Parathyroid adenoma (tissue), 2 donors: ENCODE measurements at regions not wholly inside any gene's neighbourhood (a gene's known extent, or its start where the extent isn't known, plus 50 kb on each side); places are given as distances from the start of the nearest gene placed in this dataset.

ENCODE experiments used
- H2AFZ ChIP-seq: fragments of 300-600 bp; sonication (generic); one replicate; pipeline ENCODE4 v1.7.0; 2017; ENCODE audit warnings: antibody characterized with exemption, mild to moderate bottlenecking
- H3K27ac ChIP-seq: fragments of 300-600 bp; sonication (generic); one replicate; pipeline ENCODE4 v1.7.0; 2017
- H3K27me3 ChIP-seq: fragments of 300-600 bp; sonication (generic); one replicate; pipeline ENCODE4 v1.7.0; 2017; ENCODE audit warnings: low read length; ENCODE audit not compliant: control insufficient read depth, insufficient read depth
- H3K36me3 ChIP-seq: fragments of 300-600 bp; sonication (generic); one replicate; pipeline ENCODE4 v1.7.0; 2017; ENCODE audit warnings: low read length; ENCODE audit not compliant: control insufficient read depth, insufficient read depth
- H3K4me1 ChIP-seq: fragments of 300-600 bp; sonication (generic); one replicate; pipeline ENCODE4 v1.7.0; 2017; ENCODE audit warnings: control low read depth
- H3K4me2 ChIP-seq: fragments of 300-600 bp; sonication (generic); one replicate; pipeline ENCODE4 v1.7.0; 2017; ENCODE audit warnings: low read length
- H3K4me3 ChIP-seq: fragments of 300-600 bp; sonication (generic); one replicate; pipeline ENCODE4 v1.7.0; 2017; ENCODE audit warnings: low read depth, low read length
- H3K79me2 ChIP-seq: fragments of 300-600 bp; sonication (generic); one replicate; pipeline ENCODE4 v1.7.0; 2017; ENCODE audit warnings: control low read depth
- H3K9ac ChIP-seq: fragments of 300-600 bp; sonication (generic); one replicate; pipeline ENCODE4 v1.7.0; 2017; ENCODE audit warnings: mild to moderate bottlenecking
- H3K9me3 ChIP-seq: fragments of 300-600 bp; sonication (generic); one replicate; pipeline ENCODE4 v1.7.0; 2017; ENCODE audit warnings: low read length; ENCODE audit not compliant: control insufficient read depth
- TF ChIP-seq, protein P1 (sequence below): fragments of 300-600 bp; sonication (generic); IDR thresholded peaks from one replicate; pipeline ENCODE4 v1.7.0; 2017; ENCODE audit warnings: antibody characterized with exemption, mild to moderate bottlenecking
- donor health status: primary hyperparathyroidism.

DNA sequence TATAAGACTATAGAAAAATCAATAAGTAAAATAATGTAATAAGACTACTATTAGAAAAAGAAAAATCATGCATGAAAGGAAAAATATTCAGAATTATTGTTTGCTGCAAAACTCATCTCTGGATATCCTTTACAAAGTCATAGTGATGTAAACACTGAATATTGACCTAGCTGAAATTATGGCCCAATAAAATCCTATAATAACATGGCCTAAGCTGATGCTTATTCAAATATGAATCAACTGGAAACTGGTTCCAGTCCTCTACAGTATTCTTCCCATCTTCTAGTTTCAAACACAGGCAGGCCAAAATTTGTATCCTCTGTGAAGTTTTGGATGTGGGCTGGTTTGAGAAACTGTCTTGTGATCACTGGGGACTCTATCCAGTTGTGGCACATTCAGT lies 134.5 kb downstream of the CNTN3 start:
- Histone ChIP-seq H2AFZ (no peak overlapping the region), H3K4me1 (no peaks in the 10 kb centered on the region), H3K9me3 (no peaks in the 10 kb centered on the region), H3K4me3 (no peak overlapping the region), H3K9ac (no peak overlapping the region), H3K4me2 (no peak overlapping the region), H3K27me3 (no peaks in the 10 kb centered on the region), H3K27ac (no peak overlapping the region), H3K79me2 (no peaks in the 10 kb centered on the region), H3K36me3 (no peaks in the 10 kb centered on the region)
- TF ChIP-seq, protein P1, sequence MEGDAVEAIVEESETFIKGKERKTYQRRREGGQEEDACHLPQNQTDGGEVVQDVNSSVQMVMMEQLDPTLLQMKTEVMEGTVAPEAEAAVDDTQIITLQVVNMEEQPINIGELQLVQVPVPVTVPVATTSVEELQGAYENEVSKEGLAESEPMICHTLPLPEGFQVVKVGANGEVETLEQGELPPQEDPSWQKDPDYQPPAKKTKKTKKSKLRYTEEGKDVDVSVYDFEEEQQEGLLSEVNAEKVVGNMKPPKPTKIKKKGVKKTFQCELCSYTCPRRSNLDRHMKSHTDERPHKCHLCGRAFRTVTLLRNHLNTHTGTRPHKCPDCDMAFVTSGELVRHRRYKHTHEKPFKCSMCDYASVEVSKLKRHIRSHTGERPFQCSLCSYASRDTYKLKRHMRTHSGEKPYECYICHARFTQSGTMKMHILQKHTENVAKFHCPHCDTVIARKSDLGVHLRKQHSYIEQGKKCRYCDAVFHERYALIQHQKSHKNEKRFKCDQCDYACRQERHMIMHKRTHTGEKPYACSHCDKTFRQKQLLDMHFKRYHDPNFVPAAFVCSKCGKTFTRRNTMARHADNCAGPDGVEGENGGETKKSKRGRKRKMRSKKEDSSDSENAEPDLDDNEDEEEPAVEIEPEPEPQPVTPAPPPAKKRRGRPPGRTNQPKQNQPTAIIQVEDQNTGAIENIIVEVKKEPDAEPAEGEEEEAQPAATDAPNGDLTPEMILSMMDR, result no peak

DNA sequence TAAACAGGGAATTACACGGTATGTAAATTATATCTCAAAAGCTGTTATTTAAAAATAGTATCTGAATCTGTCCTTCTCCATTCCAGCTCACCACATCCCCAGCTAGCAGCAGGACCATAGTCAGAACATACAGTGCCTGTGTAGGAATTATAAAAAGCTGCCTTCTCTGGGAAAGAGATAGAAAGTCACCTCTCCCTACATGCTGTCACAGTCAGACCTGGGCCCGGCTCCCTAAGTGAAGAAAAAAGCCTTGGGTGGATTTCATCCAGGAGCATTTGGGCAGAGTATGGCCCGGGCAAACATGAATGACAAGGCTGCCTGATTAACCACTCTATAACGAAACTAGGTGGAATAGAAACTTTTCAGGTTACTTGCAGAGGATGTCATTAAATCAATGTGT lies 144.1 kb downstream of the CNTN3 start:
- no peak overlapping the region for H3K4me3 ChIP-seq
- H3K36me3 ChIP-seq, result no peaks in the 10 kb centered on the region
- H3K4me2 ChIP-seq, result no peak overlapping the region
- no peak overlapping the region for H3K9ac ChIP-seq
- H3K4me1 ChIP-seq, result no peaks in the 10 kb centered on the region
- no peak overlapping the region for H2AFZ ChIP-seq
- no peaks in the 10 kb centered on the region for H3K79me2 ChIP-seq
- TF ChIP-seq, protein P1, result no peak
- H3K27me3 ChIP-seq, result no peaks in the 10 kb centered on the region
- H3K27ac ChIP-seq, result no peak overlapping the region
- H3K9me3 ChIP-seq, result no peaks in the 10 kb centered on the region

DNA sequence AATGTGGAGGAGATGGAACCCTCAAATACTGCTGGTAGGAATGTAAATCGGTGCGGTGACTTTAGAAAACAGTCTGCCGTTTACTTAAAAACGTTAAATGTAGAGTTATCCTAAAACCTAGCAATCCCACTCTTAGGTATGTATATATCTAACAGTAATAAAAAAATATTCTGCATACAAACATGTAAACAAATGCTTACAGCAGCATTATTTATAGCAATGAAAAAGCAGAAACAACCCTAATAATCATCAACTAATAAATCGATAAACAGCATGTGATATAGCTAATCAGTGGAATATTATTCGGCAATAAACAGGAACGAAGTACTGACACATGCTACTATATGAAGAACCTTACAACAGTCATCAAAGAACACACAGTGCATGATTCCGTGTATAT lies 144.7 kb downstream of the CNTN3 start:
- no peak overlapping the region for H3K27ac ChIP-seq
- no peaks in the 10 kb centered on the region for H3K27me3 ChIP-seq
- no peaks in the 10 kb centered on the region for H3K79me2 ChIP-seq
- H3K9me3 ChIP-seq, result no peaks in the 10 kb centered on the region
- H3K4me2 ChIP-seq, result no peak overlapping the region
- H3K4me3 ChIP-seq, result no peak overlapping the region
- TF ChIP-seq, protein P1, result no peak
- no peak overlapping the region for H2AFZ ChIP-seq
- no peaks in the 10 kb centered on the region for H3K36me3 ChIP-seq
- no peaks in the 10 kb centered on the region for H3K4me1 ChIP-seq
- no peak overlapping the region for H3K9ac ChIP-seq

DNA sequence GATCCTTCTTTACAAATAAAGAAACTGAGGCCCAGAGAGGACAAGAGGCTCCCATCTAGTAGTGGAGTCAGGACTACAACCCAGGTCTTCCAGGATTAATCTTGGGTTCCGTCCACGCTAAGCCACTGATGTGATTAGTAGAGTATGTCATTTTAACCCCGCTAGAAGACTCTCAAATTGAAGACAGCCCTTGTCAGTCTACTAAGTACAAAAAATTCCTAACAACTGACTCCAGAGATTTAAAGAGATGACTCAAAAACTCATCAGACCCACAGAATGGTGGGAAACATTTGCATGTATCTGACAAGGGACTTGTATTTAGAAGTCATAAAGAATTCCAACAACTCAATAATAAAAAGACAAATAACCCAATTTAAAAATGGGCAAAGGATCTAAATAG lies 145.3 kb downstream of the CNTN3 start:
- Histone ChIP-seq H3K79me2 (no peaks in the 10 kb centered on the region), H3K9me3 (no peaks in the 10 kb centered on the region), H3K4me3 (no peak overlapping the region), H3K36me3 (no peaks in the 10 kb centered on the region), H3K4me1 (no peaks in the 10 kb centered on the region), H3K27me3 (no peaks in the 10 kb centered on the region), H2AFZ (no peak overlapping the region), H3K27ac (no peak overlapping the region), H3K9ac (no peak overlapping the region), H3K4me2 (no peak overlapping the region)
- TF ChIP-seq, protein P1, result no peak

DNA sequence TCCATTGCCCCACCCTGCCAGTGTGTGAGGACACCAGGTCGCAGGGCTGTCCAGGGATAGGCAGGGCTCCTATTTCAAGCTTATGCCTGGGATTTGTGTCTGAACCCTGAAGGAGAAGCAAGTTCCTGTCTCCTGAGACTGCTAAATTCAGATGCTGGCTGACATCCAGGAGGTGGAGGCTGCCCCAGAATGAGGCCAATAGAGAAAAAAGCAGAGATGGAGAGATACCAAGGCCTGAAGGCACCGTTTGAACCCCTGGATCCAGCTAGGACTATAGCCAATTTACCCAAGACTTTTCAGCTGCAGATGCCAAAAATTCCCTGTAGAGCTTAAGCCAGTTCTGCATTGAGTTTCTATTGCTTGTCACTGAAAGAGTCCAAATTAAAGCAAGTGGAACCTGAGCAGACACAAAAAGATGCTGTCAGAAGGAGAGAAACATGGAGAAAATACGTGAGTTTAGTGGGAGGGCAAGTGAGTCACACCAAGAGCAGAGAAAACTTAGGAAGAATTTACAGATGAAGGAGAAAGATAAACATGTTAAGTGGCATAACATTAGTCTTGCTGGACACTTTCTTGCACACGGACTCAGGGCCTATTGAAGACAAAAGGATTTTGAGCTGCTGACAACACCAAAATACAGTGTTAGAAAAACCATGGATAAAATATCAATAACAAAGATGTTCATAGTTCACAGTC lies 148.6 kb downstream of the CNTN3 start:
- no peak overlapping the region for H3K4me2 ChIP-seq
- H3K79me2 ChIP-seq, result no peaks in the 10 kb centered on the region
- H3K4me1 ChIP-seq, result no peaks in the 10 kb centered on the region
- no peak overlapping the region for H3K9ac ChIP-seq
- no peak overlapping the region for H3K27ac ChIP-seq
- no peak overlapping the region for H2AFZ ChIP-seq
- no peaks in the 10 kb centered on the region for H3K36me3 ChIP-seq
- H3K4me3 ChIP-seq, result no peak overlapping the region
- TF ChIP-seq, protein P1, result no peak
- H3K27me3 ChIP-seq, result no peaks in the 10 kb centered on the region
- H3K9me3 ChIP-seq, result no peaks in the 10 kb centered on the region
